ENCODE measurements at regions not wholly inside any gene's neighbourhood (a gene's known extent, or its start where the extent isn't known, plus 50 kb on each side); places are given as distances from the start of the nearest gene placed in this dataset.

DNA sequence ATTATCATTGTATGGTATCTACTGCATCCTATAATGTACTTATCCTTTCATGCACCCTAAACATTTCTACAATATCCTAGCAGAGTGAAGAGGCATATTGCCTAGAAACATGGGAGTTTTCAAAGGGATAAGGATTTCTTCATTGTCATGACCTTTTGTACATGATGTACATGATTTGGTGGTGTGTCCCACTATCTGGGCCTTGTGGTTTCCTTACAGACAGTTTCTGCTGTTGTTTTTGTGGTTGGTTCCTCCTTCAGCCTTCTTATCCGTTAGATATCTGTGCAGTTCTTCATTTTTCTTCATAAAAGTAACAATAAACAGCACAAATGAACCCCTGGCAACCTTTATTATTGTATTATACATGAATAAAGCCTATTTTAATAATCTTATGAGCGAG, 70.4 kb upstream of the BACH1 start:
- DNase-seq: peak in 1 of 2 donors; percentile 56

DNA sequence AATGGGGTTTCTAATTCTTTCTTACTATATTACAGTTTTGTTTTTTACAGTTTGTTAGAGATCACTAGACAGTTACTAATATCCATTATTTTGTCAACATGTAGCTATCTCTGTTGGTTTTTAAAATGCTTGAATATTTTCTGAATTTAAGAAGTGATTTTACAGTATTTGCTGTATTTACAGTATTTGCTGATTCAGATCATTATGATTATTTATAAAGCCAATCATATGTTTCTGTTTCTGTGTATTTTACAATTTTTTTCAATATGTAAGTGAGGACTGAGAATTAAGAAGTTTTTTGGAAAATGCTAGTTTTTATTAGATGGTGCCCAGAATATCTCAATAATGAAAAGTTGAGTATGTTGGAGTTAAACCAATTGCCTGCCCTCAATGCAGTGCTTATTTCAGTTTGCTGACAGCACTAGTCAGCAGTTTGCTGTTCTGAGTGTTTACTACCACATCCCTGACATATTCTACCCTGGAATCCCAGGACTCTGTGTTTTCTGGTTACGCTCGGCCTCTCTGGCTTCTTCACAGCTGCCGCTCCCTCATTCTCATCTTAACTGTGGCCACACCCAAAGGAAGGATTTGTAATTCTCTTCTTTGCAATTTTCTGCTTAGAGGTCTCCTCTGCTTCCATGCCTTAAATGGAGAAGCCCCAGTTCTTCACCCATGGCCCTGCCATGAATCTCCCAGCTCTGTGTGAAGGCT, 68.0 kb upstream of the BACH1 start:
- DNase-seq: no peak

DNA sequence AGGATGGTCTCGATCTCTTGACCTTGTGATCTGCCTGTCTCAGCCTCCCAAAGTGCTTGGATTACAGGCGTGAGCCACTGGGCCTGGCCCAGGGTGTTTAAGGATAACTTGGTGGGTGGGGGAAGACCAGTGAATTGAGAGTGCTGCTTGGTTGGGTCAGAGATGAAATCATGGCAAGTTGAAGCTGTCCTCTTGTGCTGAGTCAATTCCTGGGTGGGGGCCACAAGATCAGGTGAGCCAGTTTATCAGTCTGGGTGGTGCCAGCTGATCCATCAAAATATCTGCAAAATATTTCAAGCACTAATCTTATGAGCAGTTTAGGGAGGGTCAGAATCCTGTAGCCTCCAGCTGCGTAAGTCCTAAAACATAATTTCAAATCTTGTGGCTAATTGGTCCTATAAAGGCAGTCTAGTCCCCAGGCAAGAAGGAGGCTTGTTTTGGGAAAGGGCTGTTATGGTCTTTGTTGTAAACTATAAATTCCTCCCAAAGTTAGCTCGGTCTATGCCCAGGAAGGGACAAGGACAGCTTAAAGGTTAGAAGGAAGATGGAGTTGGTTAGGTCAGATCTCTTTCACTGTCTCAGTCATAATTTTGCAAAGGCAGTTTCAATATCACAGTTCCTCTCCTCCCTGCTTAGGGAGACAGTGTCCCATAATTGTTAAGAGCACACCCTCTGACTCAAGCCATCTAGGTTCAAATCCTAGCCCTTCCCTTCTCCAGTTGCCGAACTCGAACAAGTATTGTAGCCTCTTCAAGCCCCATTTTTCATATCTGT, 66.8 kb upstream of the BACH1 start:
- no peak for DNase-seq

DNA sequence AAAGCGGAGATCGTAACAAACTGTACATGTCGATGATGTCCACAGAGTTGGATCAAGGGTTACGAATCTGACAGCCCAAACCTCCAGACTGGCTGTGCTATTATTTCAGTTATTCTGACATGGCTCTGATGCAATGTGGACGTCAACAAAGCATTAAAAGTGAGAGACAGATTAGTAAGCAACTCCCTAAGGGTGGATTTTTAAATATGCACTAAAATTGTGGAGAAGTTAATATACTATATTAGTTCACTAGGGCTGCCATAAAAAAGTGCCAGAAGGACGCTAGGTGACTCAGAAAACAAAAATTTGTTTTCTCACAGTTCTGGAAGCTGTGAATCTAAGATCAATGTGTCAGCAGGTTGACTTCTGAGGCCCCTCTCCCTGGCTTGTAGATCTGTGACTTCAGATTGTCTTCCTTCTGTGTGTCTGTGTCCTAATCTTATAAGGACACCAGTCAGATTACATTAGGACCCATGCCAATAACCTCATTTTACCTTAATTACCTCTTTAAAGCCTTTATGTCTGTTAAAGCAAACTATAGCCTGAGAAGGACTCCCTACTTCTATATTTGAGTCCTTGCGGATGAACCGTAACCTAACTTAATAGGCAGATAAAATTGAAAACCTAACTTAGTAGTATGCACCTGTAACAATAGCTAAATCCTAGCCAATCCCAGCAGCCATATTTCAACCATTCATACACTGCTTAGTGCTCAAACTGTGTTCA, 66.0 kb upstream of the BACH1 start:
- DNase-seq: no peak

DNA sequence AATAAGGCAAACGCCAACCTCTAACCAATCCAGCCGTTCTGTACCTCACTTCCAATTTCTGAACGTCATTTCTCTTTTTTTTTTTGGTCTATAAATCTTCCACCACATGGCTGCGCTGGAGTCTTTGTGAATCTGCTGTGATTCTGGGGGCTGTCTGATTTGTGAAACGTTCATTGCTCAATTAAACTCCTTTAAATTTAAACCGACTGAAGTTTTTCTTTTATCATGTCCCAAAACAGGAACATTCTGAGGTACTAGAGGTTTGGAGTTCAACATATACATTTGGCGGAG, 65.5 kb upstream of the BACH1 start:
- DNase-seq: peak in 1 of 2 donors; percentile 55

DNA sequence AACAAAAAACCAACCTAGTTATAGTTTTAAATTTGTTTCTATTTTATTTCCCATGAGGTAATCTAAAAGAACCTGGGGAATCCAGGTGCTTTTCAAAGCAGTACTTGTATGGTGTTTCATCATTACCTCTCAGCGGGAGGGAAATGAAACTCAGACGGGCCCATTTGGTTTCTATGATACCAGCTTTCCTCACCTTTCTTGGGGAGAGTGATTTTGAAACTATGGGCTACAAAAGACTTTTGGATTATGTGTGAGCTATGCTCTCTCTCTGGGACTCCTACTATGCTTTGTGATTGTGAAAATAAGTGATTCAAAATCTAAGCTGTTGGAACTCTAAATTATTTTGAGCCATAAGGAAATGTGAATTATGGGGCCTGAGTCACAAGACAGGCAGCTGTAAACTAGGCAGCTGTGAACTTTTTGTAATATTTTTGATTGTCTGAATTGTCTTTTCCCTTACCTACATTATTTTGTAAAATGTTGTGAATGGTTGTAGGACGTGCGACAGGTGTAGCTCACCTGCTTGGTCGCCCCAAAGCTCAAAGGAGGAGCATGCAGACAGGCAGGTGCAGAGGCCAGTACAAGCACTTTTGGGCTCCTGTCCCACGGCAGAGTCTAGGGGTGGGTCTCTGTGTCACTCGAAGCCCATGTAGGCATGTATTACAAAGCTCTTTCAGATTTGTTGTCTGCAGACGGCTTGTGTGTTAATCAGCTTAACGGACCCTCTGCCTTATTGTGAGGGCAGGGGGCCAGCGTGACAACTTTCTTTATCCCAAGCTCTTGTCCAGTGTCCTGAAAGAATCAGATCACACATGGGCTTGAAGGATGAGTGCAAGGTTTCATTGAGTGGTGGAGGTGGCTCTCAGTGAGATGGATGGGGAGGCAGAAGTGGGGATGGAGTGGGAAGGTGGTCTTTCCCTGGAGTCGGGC, 64.8 kb upstream of the BACH1 start:
- DNase-seq: no peak

DNA sequence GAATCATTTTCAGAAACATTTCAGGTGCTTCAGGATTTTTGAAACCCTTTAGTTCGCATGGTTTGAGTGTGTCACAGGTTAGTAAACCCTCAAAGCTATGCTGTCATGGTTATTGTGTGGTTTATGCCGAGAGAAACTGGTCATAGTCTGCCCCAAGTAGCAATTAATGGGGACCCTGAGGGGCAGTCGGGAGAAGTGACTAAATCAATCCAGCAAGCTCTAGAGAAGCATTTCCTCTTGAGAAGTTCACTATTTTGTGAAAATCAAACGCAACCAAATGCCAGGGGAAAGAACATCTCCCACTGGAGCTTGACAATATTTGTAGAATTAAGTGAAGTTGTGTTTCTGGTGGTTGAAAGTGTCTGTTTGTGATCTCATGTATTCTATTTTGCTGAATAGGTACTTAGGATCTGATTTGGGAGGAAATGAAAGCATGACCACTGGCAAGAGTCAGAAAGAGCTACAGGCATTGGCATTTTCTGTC, 63.0 kb upstream of the BACH1 start:
- DNase-seq: no peak

DNA sequence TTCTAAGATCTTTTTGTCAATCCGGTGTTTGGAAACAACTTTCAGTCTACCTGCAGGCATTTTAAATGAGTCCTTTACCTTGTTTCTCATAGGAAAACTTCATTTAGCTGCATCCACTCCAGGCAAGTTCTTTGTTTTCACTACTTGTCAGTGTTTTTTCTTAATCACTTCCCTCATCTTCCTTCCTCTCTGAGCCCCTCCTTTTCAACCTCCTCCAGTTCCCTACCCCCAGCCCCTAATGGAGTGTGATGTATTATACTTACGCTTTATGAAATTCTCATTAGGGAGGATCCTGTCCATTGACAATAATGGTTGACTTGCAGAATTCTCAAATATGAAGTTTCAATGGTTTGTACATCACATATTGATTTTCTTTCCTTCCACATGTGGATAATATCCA, 62.5 kb upstream of the BACH1 start:
- DNase-seq: peak in 1 of 2 donors; percentile 23

DNA sequence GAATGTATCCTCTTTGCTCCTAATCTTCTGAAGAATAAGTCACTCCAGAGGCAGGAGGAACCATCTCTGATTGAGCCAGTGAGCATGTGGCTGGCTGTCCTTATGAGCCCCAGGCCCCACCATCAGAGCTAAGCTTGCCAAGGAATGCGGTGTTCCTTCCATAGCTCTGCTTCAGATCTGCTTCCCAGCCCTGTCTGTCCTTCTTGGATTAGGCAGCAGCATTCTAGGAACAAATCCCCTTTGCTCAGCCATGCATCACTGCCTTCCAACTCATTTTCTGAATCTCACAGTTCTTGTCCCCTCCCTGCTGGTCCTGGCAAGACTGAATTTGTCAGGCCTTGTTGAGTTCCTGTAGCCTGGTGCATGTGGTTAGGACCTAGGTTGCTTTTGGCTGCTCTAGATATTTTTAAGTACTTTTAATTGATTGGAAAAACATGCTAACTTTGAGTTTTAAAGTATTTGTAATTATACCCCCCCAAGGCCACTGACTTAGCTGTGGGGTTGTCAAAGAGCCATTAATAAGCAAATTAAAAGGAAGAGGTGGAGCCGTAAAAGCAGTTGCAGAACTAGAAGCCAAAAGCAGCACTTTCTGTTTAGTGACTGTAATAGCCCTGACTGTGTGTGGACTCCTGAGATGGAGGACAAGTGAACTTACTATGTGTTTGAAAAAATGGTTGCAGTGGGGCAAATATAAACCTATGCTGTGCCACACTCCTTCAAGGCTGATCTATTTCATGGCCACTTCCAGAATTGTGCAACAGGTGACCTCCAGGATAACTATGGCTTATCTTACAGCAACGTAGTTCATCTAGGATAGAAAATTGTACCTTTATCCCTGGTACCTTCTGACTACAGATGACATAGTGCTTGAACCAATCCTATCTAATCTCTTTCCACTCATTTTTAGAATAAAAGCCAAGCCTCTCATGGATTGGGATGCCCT, 61.3 kb upstream of the BACH1 start:
- DNase-seq: no peak

DNA sequence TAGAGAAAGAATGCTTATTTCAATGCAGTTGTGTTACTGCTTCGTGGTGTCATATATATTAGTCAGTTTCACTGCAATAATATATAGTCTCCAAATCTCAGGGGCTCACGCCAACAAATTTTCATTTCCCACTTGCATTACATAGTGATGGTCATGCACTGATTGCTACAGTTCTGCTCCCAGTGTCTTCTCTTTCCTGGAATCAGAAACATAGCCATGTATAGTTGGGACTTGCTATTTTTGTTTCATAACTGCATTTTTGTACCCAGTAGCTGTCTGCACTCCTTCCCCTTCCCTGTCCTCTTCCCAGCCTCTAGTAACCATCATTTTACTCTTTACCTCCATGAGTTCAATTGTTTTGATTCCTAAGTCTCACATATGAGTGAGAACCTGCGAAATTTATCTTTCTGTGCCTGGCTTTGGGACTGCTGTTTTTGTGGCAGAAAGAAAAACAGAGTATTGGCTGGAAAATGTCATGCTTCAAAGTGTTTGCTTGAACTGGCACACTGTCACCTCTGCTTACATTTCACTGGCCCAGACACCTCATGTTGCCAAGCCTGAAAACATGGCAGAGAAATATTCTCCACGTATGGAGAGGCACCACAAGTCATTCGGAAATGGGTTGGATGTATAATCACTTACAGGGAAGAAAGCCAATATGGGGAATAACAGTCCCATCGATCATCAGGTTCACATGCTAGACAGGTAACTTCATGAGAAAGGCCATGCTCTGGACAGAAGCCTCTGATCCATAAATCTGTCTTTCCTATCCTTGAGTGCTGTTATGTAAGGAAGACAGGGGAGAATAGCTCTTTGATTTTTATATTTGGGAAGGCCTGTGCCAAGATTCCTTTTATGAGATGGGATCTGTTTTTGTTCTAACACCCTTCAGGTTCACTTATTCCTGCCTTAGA, 60.4 kb upstream of the BACH1 start:
- no peak for DNase-seq

DNA sequence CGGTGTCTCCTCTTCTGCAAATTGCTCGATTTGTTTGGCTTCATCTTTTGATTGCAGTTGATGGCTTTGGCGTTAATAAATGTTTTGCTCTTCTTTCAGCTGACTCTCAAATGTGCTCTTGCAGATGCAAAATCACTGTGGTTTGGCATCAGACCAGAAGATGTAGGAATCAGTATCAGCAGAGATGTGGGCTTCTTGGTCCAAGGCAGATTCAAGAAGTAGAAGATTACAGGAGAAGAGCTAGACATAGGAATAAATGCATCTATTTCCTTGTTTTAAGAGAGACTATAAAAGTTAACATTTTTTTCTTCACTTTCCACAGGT, 59.8 kb upstream of the BACH1 start:
- DNase-seq: peak in 1 of 2 donors; percentile 89

DNA sequence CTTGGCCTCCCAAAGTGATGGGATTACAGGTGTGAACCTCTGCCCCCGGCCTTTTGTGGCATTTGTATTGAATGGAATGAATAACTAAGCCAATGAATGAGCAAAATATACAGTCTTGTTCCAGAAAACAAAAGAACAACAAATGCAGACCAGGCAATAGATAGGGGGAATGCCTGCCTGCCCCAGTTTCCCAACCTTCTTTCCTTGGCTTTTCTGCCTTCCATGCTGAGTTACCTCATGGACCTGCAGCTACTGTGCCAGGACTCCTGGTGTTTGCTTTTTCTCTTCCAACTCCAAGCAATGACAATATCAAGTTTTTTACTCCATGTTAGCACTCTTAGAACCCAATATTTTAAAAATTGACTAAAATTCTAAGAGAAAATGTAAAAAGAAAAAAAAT, 58.6 kb upstream of the BACH1 start:
- DNase-seq: no peak

DNA sequence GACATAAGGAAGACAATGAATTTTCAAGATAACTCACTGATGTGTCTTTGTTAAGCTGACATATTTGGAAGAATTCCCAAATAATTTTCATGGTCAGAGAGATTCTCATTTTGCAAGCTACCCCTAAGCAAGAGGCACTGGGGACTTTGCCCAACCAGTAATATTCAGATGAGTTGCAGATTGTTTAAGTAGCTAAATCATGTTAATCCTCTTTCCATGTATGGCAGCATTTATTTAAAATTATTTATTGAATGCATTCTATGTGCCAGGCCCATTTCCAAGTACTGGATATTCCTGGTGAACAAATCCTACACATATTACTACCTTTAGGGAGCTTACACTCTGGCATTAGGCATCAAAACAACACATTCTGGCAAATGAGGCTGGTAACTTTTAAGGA, 56.5 kb upstream of the BACH1 start:
- no peak for DNase-seq

DNA sequence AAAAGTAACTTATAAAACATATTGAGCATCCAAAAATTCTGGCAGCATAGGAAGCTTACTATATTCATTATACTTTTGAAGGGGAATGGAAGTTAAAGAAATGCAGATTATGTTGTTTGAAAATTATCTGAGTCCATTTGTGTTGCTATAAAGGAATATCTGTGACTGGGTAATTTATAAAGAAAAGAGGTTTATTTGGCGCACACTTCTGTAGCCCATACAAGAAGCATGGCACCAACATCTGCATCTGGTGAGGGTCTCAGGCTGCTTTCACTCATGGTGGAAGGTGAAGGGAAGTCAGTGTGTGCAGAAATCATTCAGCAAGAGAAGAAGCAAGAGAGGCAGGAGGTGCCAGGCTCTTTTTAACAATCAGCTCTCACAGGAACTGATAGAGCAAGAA, 55.5 kb upstream of the BACH1 start:
- DNase-seq: no peak

DNA sequence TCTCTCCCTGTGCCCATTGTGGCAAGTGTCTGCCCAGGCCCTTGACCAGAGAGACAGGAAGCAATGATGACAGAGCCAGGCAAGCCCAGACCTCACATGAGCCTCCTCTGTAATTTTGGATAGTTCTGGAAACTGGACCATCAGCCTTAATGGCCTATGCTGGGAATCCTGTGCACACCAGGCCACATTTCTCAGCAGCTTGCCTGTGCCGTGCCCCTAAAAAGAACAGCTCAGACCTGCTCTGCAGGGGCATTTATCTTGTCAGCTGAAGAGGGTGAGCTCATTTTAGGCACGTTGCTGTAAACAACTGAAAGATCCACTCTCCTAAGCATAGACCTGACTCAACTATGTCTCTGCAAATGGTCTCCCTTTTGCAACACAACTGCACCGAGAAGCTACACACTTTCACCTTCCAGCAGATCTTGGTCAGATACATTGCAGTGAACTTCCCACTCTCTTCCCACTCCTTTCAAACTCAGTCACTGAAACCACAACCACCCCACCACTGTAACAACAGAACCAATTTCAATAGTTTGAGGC, 53.5 kb upstream of the BACH1 start:
- DNase-seq: no peak

DNA sequence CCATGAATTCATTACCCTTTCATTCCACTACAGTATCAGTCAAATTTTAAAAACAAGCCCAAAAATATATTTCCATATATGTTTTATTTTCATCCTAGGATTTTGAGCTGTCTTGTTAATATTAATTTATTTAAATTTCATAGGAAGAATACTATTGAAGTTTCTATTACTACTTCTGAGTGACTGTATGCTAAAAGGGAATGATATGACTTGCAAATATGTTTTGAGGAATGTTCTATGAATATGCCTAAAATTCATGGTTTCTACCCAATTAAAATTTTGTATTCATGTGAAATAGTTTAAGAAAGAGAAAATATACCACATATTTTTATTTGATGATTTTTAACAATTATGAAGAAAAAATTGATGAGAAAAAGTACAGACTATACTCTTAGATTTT, 52.9 kb upstream of the BACH1 start:
- DNase-seq: no peak

DNA sequence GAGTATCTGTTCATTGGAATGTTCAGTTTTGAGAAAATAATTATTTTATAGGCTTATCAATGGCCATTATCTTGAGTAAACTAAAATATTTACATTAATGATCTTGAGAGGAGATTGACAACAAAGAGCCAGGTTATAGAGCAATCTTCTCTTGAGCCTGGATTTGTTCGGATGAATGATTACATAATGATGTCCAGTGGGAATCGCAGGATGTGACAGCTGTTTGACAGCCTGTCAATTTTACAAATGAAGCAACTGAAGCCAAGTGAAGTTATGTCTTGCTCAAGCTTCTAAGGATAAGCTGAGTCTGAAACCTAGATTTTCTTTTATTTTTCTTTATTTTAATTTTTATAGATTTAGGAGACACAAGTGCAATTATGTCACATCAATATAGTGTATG, 52.1 kb upstream of the BACH1 start:
- DNase-seq: no peak

DNA sequence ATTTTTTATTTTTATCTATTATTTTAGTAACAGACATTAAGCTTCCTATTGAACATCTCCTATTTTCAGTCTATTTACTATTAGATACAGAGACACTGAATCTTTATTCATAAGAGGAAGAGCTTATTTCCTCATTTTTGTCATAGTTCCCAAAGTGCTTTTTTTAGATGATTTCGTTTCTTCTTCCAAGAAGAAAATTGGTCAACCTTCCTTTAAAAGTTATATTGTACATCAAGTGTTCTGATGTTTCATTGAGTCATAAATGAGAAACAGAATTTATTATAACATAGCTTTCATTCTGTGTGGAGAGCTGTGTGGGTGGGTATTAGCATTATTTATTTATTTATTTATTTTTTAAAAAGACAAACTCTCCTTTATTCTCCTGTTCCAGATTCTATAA, 50.6 kb upstream of the BACH1 start:
- DNase-seq: peak in 1 of 2 donors; percentile 33

Measured in bone marrow (tissue), 2 donors.